HG03442 (cell line): ENCODE measurements at regions not wholly inside any gene's neighbourhood (a gene's known extent, or its start where the extent isn't known, plus 50 kb on each side); places are given as distances from the start of the nearest gene placed in this dataset.
"Not testable (repeated sequence)": the region's sequence is repeated elsewhere in the genome, so short reads cannot be mapped to it uniquely, and the experiment has no call there.

Experiments
- ATAC-seq: cut with Tn5 transposase; IDR thresholded peaks from one replicate; pipeline ENCODE4 v1.9.1; 2021; ENCODE audit warnings: mild to moderate bottlenecking, moderate library complexity; ENCODE audit not compliant: unreplicated experiment

- no peak for ATAC-seq
These were observed 498.4 kb upstream of the TUSC1 start for GRCh38 chr9:26176628-26177027.

- ATAC-seq, result no peak
These were observed 497.0 kb upstream of the TUSC1 start for GRCh38 chr9:26175264-26175663.

- no peak for ATAC-seq
These were observed 494.1 kb upstream of the TUSC1 start for GRCh38 chr9:26172301-26172700.

GRCh38 chr9:26171691-26172090 lies 493.4 kb upstream of the TUSC1 start:
- no peak for ATAC-seq

GRCh38 chr9:26170190-26170589 lies 491.9 kb upstream of the TUSC1 start:
- no peak for ATAC-seq

DNA sequence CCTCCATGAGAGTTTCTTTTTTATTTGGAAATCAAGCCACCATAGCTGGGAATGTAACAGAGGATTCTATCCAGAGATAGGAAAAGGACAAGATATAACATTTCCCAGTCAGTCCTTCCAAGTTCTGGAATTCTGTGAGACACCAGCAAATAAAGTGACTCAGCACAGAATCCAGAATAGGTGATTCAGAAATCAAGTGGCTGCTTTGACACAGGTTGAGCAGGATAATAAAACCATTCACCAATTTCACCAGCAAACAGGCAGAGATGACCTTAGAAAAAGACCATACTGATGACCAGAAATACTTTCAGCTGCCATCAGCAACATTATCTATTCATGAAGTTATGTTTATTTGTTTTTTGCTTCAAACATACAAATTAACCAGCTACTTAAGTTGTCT lies 491.5 kb upstream of the TUSC1 start:
- no peak for ATAC-seq

DNA sequence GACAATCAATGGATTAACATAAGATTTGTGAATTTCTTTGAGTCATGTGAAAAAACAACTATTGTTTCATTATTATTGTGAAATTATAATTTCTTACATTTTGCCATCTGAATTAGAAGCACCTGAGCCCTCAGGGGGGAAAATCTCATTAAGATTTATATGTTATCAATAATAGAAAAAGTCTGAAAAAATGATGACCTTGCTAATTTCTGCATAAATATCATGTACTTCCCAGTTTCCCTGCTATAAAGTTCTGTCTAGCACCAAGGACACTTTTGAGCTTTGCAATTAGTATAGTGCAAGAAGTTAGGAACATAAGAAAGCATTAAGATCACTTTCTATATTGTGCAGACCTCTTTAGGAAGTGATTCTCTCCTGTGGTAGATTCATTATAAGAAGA lies 488.3 kb upstream of the TUSC1 start:
- no peak for ATAC-seq

DNA sequence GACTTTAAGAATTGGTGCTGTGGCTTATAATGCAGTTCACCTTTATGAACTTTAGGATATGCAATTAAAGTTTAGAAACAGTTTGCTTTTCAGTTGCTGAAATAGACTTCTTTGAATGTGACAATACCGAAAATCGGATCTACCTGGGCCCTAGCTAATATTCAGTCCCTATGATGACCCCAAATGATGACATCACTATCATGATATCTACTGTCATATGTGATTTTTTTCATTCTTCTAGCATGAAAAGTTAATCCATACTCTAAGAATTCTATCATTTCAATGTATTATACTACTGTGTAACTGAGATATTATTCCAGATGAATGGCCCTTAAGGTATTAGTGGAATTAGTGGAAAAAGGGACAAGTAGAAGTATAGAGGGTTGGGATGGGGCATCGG lies 487.2 kb upstream of the TUSC1 start:
- no peak for ATAC-seq

GRCh38 chr9:26163931-26164330 lies 485.7 kb upstream of the TUSC1 start:
- no peak for ATAC-seq

DNA sequence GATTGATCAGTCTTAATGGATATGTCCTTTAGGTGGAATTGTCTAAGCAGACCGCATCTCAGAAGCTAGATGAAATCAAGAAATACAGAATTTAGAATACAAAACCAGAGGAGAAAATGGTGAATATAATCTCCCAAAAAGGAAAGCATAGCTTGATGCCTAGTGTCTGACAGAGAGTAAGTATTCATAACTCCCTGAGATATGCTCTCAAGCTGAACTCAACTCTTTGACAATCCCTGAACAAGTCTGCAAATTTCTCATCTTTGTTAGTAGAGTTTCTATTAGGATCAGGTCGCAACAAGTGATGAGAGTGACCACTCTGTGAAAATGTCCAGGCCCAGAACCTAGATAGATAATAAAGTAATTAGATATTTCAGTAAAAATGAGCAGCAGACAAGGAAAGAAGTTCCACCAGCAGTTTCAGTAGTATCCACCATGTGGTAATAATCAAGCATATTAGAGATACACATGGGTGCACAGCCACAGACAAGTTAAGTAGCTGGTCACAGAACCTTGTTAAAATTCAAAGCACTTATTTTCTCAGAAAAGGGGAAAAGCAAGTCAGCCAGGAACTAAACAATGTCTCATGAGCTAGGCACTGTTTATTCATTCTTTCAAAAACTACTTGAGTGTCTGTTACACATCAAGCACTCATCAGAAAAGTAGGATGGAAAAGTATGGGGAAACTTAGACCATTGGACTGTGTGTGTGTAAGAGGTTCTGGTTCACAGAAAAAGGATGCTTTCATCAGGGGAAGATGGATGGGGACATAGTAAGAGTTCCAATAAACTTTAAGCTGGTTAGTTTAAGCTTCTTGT lies 481.5 kb upstream of the TUSC1 start:
- no peak for ATAC-seq

GRCh38 chr9:26158631-26159150 lies 480.4 kb upstream of the TUSC1 start:
- no peak for ATAC-seq

DNA sequence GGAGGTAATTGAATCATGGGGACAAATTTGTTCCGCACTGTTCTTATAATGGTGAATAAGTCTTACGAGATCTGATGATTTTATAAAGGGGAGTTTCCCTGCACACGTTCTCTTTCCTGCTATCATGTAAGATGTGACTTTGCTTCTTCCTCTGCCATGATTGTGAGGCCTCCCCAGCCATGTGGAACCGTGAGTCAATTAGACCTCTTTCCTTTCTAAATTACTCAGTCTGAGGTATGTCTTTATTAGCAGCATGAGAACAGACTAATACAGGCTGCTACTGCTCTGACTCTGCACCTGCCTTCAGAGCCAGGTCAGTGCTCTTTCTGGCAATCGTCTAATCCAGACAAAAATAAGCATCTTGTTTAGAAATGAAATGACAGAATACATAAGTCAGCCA lies 479.2 kb upstream of the TUSC1 start:
- ATAC-seq, result peak; percentile 93

DNA sequence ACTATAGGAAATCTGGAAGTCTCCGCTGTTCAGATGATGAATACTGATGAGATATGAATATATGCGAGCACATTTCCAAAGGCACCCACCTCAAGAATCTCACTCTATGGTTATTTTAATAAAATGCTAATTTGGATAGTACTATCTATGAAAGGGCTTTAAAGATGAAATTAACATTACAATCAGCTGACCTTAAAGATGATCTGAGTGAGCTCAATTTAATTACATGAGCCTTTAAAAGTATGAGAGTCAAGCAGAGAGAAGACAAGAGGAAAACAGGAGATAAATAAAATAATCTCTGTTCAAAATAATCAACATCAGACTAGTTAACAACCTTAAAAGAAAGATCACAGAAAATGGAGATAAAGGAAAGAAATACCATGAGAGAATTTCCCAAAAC lies 474.1 kb upstream of the TUSC1 start:
- no peak for ATAC-seq

DNA sequence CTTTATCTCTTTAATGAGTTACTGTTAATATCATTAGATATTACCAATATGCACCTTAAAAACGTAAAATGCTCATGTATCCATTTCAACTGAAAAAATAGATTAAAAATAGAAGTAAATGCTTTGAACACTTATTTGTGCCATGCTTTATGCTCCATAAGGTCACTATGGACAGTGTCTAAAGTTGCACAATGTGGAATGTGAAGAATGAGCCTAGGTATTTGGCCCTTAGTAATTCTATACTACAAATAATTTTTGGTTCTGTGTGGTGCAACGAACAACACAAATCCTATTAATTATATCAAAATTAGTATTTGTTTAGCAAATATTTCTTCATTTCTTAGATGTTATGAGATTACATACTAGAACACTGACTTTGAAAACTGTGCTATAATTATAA lies 469.9 kb upstream of the TUSC1 start:
- ATAC-seq, result no peak

DNA sequence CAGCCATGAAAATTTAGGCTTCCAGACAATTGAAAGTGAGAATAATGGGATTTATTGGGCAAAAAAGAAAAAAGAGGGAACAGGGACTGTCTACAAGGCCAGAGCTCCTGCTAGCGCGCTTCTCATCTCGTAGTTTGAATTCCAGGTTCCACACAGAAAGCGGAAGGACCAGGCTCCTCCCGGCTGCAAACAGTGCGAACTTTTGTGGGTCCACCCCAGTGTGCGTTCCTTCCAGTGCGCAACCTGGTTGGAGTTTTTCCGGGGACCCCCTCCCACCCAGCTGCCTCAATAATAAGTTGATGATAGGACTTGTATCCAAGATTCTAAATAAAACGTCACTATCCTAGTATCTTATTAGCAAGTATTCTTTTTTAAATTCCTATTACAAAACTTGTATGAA lies 467.7 kb upstream of the TUSC1 start:
- no peak for ATAC-seq

DNA sequence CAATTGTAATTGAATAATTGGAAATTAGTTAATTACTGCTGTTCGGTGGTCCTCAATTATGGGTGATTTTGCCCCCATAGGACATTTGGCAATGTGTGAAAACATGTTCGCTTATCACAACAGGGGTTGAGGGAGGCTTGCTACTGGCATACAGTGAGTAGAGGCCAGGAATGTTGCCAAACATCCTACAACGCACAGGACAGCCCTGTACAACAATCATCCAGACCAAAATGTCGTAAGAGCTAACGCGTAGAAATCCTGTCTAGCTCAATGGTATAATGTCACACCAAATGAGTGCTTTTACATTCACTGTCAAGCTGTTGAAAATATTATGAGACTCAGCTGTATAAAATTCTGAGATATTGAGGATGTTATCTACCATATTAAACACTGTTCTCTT lies 464.4 kb upstream of the TUSC1 start:
- ATAC-seq, result no peak

DNA sequence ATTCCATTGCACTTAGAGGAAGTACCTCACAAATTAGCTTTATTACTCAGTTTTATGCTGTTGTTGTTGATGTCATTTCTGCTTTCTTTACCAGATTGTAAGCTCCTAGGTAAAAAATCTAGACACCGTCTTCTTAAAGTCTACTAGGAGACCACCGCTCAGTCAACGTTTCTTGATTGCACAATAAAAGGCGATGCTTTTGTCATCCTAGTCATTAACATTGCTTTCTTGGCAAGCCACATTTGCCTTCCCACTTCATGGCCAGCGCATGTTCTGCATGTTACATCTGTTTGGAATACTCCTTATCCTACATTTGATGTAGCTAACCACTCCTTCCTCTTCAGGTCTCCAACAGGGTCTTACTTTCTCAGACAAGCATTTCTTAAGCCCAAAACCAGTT lies 464.0 kb upstream of the TUSC1 start:
- no peak for ATAC-seq

- no peak for ATAC-seq
These were observed 455.3 kb upstream of the TUSC1 start for GRCh38 chr9:26133537-26133936.

DNA sequence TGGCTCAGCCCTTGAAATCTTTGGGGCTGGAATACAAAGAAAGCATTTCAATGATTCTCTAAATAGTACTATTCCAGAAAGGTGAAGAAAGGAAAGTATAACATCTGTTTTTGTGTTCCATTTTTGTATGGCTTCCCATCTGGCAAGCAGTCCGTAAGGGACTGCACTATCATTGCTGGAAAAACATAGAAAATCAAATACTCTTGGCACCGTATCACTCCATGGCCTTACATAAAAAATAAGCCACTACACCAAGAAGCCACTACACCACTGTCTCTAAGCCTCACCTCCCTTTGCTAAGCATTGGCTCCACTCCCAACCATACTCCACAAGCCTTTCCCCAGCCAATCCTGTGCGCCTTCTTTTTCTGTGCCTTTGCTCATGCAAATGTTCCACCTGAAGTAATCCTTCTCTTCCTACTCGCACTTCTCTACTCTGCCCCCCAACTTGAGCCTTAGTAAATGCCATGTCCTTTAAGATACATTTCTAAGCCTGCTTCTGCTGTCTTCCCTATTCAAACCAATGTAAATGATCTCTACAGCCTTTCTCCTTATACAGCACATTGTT lies 454.6 kb upstream of the TUSC1 start:
- ATAC-seq, result no peak

- ATAC-seq, result no peak
These were observed 453.6 kb upstream of the TUSC1 start for GRCh38 chr9:26131886-26132285.

DNA sequence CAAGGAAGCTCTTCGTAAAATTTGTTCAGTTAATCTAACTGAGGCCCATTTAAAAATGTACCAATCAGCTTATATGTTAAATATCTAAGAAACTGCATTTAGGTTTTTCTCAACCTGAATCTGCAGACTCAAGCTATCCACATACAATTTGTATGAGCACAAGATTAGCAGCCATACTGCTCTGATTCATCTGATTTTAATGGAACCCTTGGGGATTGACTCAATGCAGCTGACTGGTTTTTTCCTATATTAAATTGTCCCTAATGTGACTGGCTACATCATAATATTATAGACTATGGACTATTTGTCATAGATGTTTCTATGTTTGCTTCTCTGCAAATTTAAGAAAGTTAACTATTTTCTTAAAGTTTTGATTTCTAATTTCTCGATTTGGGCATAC lies 451.0 kb upstream of the TUSC1 start:
- ATAC-seq, result no peak

DNA sequence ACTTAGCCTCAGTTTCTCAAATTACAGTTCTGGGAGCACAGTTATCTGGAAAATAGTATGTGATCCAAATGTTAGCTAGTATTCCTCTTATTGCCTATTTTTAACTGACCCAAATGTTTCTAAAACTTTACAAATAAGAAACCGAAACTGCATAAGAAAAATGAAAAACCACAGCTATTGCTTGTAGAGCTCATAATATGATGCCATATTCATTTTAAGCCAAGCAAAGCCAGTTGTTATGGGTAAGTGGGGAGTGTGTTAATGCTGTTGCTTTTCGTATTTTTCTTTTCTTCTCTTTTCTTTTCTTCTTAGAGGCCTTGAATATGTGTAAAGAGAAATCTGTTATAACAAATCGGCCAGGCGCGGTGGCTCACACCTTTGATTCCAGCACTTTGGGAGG lies 447.4 kb upstream of the TUSC1 start:
- ATAC-seq, result no peak

- not testable (repeated sequence) for ATAC-seq
These were observed 437.8 kb upstream of the TUSC1 start for GRCh38 chr9:26116085-26116484.
